ENCODE measurements at regions not wholly inside any gene's neighbourhood (a gene's known extent, or its start where the extent isn't known, plus 50 kb on each side); places are given as distances from the start of the nearest gene placed in this dataset.
"Not testable (repeated sequence)": the region's sequence is repeated elsewhere in the genome, so short reads cannot be mapped to it uniquely, and the experiment has no call there.

DNA sequence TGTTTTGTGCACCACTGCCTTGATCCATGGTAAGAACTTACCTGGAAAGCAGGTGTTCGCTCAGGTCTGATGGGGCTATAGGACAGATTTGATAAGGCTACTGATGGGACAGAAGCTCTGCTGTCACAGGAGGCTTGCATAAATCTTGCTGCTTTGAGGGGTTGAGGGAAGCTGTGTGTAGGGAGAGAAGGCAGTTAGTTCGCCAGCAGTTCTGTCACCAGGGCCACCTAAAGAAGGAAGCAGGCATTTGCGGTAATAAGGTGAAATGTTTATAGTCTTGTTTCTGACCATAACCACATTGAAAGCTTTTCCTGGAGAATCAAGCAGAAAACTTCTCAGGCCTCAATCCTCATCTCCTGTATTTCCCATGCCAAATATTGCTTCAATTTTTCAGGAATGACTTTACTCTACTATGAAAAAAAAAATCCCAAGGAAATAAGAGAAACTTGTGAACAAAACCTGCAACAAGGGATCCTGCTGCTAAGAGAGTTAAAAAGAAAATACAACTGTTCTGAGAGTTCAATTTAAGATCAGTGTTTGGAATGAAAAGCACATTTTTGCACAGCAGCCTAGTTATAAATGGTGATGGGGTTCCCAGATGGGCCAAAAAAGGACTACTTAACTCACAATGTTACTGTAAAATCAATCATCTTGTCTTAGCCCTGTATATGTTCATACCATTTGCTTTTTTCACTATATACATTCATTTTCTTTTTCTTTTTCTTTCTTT, 122.0 kb upstream of the RANBP3L start:
- DNase-seq (ENCODE audit: low read depth in 2 of 2), result no peak

DNA sequence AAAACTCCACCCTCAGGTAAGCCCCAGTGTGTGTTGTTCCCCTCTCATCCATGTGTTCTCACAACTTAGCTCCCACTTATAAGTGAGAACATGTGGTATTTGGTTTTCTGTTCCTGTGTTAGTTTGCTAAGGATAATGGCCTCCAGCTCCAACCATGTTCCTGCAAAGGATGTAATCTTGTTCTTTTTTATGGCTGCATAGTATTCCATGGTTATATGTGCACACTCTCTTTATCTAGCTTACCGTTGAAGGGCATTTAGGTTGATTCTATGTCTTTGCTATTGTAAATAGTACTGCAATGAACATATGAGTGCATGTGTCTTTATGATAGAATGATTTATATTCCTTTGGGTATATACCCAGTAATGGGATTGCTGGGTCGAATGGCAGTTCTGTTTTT, 124.4 kb upstream of the RANBP3L start:
- DNase-seq (ENCODE audit: low read depth in 2 of 2), result not testable (repeated sequence)

DNA sequence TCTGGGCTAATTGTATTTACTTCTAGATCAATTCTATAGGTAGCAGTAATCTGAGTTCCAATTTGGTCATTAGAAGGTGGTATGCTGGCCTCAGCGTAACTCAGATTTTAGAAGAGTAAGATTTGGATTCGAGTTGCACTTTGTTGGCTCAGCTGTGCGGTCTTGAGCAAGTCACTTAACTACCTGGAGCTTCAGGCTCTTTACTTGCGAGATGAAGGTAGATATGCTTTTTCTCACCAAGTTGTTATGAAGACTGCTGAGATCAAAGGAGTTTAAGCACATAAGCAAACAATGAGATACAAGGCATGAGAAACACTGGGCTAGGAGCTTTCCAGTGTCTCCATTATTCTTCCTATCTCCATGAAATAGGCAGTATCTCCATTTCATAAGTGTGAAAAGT, 133.8 kb upstream of the RANBP3L start:
- DNase-seq (ENCODE audit: low read depth in 2 of 2), result no peak

DNA sequence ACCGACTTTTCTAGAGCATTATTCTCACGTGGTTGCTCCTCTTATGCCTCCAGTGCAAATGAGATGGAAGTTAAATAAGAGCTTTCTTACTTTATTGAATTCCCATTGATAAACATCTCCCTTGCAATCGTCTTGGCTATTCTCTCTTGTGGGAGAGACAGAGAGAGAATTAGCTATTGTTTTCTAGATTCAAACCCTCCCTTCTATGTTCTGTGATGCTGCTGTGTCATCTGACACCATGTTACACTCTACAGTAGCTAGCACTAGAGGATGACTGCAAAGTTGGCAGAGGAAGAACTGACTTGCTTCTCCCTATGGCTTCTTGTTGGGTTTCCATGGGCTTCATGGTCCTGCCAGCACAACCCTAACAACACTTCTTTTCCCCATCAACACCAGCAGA, 134.6 kb upstream of the RANBP3L start:
- DNase-seq (ENCODE audit: low read depth in 2 of 2), result no peak

DNA sequence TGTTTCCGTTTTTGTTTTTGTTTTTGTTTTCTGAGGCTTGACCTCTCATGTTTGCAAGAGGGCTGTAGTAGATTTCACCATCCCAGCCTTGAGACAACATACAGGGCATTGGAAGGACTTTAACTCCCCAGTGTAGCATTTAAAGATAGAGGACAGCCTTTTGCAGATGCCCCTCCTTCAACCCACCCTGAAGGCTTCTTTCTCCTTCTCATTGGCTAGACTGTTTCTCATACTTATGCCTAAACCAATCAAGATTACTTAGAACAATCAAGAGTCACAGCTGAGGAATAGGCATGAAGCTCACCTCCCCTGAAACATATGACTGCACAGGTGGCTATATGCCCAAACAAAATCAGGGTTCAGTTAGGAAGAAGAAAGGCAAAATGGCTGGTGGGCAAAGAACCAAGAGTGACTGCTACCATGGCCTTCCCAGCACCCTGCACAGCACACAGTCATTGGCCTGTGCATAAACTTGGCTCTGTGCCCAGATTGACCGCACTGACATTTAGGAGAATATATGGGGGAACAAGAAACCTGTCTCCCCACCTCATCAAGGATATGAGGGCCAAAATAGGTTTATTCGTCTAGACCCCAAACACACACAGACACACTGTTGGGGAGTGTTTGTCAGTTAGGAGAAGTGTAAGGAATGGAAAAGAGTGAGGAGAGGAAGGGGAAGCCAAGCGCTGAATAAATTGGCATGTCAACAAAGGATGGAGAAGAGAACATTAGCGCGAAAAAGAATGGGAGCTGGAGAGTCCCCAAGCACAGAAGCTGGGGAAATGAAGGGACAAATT, 137.3 kb upstream of the RANBP3L start:
- no peak for DNase-seq (ENCODE audit: low read depth in 2 of 2)

DNA sequence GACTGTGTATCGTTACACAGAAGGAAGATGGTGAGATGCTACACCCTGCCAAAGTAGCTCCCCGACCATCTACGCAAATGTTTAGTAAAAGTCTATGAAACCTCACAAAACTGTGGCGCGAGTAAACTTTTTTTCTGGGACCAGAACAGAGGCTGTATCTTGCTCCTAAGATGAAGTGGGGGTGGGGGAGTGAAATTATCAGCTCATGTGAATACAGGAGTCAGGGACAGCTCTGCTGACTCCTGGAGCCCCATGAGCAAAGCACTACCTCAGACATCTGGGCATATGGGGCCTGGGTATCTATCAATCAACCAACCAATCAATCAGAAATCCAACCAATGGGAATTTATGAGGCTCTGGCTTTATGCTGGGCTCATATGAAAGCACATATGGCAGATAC, 138.6 kb upstream of the RANBP3L start:
- no peak for DNase-seq (ENCODE audit: low read depth in 2 of 2)

DNA sequence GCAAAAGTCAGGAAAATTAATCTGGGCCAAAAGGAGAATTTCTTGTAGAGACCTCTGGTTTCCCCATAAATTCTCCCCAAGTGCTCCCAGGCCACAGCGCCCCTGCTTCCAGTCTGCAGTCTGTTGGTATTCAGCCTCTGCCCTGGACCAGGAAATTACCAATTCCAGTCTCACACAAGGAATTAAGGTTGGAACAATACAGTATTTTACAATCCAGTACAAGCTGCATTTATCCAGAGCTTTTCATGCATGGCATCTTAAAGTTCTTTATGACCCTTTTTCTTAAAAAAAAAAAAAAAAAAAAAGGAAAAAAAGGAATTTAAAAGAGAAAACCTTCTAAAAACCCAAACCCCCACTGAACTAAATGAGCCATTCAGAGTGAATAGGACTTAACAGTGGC, 139.6 kb upstream of the RANBP3L start:
- no peak for DNase-seq (ENCODE audit: low read depth in 2 of 2)

DNA sequence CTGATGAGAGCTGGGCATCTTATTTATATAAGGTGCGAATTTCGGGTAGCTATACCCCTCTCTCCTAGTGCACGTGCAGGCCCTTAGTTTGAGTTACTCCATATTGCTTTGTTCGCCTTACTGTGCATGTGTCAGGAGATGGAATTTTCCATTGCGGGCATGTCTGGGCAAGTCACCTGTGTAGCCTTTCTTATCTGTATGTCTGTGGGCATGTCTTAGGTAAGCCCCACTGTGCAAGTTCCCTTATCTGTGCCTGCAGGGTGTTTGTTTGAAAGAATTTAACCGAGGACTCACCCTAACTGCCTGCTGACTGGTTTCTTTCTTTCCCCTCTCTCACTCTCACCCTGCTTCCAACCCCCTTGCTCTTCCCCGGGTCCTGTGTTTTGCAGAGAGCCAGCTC, 140.7 kb upstream of the RANBP3L start:
- DNase-seq (ENCODE audit: low read depth in 2 of 2), result no peak

DNA sequence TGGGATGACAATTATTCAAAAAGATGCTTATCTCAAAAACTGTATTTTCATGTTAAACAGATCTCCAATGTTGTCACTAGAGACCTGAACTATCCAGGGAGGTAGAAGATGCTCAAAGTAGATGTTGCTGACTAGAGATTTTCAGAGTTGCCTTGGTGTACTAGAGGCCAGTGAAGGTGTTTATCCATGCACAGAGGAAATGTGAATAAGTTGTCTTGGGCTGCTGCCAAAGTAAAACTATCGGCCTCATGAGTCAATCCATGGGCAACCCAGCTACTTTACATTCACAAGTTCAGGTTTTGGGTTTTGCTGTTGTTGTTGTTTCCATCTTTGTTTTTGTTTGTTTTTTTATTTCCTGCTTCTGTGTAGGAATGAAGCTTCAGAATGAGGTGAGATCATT, 141.1 kb upstream of the RANBP3L start:
- DNase-seq (ENCODE audit: low read depth in 2 of 2), result no peak

DNA sequence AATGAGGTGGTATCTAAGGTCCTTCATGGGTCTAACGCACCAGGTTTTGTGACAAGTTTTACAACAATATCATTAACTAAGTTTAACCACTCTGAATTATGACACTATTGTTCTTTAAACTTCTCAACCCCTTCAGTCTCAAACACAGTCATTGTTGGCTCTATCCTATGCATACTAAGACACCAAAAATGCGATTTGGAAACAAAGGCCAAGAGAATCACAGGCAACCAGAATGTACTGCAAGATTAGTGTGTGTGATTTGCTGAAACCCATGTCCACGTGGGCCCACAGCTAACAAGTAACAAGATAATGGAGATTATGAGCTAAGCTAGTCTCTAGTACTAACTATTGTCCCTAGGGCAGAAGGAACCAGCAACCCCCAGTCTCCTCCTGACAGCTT, 142.2 kb upstream of the RANBP3L start:
- no peak for DNase-seq (ENCODE audit: low read depth in 2 of 2)

DNA sequence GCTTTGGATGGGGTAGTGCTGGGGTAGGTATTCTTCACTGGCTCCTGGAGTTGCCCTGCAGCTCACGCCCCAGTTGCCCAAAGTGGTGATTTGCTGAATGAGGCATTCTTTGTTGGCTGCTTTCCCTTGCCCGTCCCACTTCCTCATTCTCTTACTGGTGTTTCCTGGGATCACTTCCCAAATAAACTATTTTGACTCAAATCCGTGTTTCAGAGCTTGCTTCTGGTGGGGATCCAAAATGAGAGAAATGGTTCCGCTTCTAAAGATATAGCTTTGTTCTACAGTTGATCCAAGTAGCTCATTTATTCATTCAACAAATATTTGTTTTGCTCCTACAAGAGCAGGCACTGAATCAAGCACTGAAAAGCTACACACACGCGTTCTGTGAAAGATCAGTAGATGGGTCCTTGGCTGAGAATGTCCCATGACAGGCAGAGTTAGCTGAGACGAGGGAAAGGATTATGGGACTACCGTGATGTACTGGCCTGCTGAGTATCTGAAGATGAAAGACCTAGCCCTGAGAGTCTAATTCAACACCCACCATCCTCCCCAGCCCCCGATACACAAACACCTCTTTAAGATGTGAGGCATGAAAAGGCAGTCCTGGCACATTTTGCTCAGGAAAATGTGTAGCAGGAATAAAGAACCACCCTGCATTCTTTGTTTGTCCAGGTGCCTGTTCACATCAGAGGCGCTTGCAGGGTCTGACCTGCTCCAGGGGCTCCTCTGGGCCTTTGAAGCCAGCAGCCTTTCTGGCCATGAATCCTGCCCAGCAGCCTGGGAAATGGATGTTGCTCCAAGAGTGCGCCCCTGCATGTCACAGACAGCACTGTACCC, 143.1 kb upstream of the RANBP3L start:
- no peak for DNase-seq (ENCODE audit: low read depth in 2 of 2)

DNA sequence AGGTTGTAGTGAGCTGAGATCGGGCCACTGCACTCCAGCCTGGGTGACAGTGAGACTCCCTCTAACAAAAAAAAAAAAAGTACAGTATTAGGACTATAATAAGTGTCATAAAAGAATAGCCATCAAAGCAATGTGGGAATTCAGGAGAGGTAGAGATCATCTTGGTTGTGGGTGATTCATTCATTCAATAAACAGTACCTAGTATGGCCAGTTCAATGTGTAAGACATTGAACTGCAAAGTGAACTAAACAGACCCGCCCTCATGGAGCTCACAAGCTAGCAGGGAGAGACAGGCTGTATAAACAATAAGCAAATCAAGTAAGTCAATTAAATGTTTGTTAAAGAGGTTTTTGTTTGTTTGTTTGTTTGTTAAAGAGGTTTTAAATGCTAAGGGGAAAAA, 146.1 kb upstream of the RANBP3L start:
- DNase-seq (ENCODE audit: low read depth in 2 of 2), result no peak

DNA sequence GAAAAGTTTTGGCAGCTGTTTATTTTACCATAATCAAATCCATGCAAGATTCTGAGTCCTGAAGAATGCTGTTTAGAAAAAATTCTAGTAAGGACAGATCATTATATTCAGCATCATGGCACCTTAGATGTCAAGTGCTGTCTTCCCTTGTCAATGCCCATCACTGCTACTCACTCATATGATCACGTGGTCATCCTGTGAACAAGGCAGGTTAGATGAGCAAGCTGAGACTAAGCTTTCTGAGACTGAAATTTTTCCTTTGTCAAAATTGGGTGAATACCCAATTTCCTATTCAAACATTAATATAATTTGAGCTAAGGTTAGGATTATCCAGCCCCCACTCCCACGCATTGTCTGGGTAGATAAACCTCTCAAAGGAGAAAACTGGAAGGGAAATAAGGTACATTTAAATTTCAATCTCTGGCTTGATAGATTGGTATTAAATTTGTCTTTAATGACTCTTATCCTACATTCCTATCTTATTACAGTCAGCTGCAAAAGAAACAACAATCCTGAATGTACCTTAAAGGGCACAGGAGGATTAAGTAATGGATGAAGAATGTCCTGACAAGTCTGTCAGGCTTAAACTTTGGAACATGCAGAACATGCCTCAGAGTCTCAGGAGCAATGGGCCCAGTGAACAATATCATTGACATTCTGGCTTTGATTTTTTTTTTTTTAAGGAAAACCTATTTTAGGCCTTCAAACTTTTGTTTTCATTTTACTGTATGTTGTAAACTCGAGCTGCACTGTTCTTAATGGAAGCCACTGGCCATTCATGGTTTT, 148.7 kb upstream of the RANBP3L start:
- DNase-seq (ENCODE audit: low read depth in 2 of 2), result no peak

DNA sequence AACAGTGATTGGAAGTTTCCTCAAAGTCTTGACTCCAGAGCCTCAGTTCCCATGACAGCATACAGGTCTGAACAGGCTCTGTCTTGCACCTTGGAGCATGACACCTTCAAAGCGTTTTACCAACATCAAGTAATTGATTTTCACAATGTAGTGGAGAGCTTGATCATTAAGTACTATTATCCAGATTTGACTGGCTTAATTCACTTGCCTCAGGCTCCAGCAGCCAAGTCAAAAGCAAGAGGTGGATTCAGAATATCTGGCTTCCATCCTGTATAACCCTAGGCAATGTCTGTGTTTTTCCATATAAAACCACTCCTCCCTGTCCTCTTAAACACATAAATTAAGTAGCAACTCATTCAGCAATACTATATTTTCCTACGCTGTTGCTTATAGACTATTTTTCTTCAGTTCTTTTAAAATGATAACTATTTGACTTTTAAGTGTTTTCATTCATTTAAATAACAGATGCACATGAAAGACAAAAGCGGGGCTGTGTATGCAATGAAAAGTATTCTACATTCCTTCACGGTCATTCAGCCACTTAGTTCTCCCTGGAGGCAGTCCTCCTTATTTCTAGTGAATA, 150.8 kb upstream of the RANBP3L start:
- DNase-seq (ENCODE audit: low read depth in 2 of 2), result no peak

DNA sequence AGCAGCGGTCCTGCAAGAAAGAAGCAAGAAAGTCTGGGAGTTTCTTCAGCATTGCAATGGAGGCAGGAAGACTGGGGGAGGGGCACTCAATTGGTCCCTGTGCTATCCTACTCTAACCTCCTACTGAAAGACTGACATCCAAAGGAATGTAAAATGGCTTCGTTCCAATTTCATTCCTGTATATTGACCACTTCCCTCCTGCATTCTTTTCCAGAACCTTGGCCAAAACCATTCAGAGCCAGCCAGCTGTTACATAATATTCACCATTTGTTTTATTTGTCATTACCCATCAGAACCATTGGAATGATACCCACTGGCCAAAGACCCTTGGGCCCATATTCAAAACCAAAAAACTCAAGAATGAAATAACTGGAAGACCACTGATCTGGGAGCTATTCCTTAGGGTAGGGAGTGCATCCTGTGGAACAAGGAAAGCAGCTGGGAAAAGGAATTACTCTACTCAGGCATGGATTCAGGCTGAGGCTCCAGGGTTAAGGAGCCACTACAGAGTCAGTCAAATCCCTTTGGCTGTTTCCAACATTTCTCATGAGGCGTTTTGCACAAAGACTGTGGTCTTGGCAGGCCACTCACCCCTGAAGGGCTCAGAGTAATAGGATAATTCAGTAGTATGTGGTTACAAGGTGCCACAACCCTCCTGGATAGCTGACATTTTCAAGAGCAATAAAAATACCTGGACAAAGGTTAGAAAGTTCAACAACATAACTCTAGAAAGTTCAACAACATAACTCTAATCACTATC, 148.7 kb upstream of the SLC1A3 start:
- DNase-seq (ENCODE audit: low read depth in 2 of 2), result no peak

DNA sequence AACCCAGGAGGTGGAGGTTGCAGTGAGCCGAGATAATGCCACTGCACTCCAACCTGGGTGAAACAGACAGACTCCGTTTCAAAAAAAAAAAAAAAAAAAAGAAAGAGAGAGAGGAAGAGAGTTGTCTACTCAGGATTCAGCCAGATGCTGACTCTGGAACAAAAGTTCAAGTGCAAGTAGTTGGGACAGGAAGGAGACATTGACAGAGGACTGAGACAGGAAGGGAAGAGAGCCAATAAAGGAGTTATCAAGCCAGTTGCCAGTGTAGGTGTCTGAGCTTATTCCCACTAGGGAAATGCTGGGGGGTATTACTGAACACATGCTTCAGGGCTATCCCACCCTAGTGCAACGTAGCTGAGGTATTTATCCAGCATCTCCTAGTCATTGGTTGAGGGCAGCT, 147.7 kb upstream of the SLC1A3 start:
- no peak for DNase-seq (ENCODE audit: low read depth in 2 of 2)

DNA sequence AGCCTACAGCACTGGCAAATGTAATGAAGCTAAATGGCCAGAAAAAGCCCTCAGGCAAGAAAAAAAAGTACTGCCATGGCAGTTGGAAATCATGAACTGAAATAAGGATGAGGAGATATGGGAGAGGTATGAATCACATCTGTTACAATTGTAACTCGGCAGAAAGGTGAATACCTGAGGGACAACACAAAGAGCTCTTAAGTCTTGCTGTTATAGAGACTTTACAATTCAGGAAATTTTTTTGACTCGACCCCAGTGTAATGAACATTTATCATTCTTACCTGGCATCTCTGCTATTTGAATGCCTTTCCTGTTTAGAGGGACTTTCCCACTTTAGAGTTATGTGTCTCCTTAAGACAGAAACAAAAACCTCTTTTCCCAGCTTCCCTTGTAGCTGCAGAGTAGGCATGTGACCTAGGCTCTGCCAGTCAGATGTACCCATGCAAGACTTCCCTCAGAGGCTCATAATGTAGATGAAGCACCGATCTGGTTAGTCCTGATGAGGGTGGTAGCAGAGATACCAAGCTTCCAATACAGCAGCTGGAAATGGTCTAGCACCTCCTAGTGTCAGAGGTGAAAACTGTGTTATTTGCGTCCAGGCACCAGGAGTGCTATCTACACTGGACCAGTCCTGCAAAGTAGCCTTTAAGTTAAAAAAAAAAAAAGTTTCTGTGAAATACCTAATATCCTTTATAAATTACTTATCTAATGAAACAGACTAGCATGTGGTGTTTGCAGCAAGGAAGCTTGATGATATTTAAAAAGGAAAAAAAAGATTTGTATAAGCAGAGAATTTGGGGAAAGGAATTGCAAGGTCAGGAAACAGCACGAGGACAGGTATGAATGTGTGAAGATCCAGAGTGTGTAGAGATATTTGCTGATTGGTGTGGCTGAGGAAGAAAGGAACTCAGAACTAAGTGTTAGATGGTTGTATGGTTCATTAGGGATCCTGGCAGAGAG, 146.9 kb upstream of the SLC1A3 start:
- no peak for DNase-seq (ENCODE audit: low read depth in 2 of 2)

DNA sequence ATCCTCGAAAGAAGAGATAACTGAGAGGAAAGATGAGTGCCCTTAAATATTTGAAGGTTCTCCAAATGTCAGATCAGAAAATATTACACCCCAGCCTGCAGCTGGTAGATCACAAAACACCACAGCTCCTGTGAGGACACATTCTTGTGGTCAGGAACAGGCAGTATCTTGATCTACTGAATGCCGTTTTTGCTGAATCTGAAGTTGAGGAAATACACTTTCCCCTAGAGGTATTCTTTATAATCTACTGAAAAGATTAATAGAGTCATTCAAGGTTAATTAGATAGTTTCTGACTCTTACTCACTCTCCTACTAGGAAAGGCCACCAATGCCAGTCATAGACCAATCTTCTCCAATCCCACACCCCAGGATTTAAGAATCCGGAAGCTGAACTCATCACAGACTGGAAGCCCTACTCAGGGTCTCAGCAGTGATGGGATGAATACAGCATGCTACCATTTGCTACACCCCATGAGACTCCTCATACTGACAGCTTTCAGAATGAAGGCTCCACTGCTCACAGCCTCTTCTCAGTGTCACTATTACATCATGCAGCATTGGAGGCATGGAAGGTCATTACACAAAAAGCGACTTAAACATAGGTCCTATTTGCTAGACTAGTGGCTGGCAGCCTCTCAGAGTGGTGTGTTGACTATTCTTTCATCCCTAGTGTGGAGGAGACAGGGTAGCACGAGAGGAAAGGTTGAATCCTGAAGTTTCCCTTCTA, 143.9 kb upstream of the SLC1A3 start:
- DNase-seq (ENCODE audit: low read depth in 2 of 2), result no peak

DNA sequence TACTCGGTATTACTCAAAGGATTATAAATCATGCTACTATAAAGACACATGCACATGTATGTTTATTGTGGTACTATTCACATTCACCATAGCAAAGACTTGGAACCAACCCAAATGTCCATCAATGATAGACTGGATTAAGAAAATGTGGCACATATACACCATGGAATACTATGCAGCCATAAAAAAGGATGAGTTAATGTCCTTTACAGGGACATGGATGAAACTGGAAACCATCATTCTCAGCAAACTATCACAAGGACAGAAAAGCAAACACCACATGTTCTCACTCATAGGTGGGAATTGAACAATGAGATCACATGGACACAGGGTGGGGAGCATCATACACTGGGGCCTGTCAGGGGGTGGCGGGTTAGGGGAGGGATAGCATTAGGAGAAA, 130.5 kb upstream of the SLC1A3 start:
- not testable (repeated sequence) for DNase-seq (ENCODE audit: low read depth in 2 of 2)
